Colonic mucosa (tissue), 4 donors: ENCODE measurements at regions not wholly inside any gene's neighbourhood (a gene's known extent, or its start where the extent isn't known, plus 50 kb on each side); places are given as distances from the start of the nearest gene placed in this dataset.

ENCODE experiments used
- DNase-seq: peaks from one replicate; pipeline ENCODE4 v3.0.0-alpha.2; 2020
- H3K27ac ChIP-seq: fragments of 200-600 bp; one replicate; pipeline ENCODE4 v1.8.0; 2021
- H3K27me3 ChIP-seq: fragments of 200-600 bp; one replicate; pipeline ENCODE4 v1.8.0; 2021
- H3K36me3 ChIP-seq: fragments of 200-600 bp; one replicate; pipeline ENCODE4 v1.8.0; 2021
- H3K4me1 ChIP-seq: fragments of 200-600 bp; one replicate; pipeline ENCODE4 v1.8.0; 2021; ENCODE audit warnings: mild to moderate bottlenecking
- H3K4me3 ChIP-seq: fragments of 200-600 bp; one replicate; pipeline ENCODE4 v1.8.0; 2021
- H3K9ac ChIP-seq, 2 donors: one replicate each; pipeline ENCODE4 v1.7.0; 2013; ENCODE audit warnings: control low read depth in 2 of 2, low read depth in 2 of 2, low read length in 2 of 2
- H3K9me3 ChIP-seq: fragments of 200-600 bp; one replicate; pipeline ENCODE4 v1.8.0; 2021
- CTCF ChIP-seq: fragments of 200-600 bp; IDR thresholded peaks from one replicate; pipeline ENCODE4 v1.8.0; 2022; ENCODE audit warnings: antibody characterized with exemption, mild to moderate bottlenecking
- intact Hi-C: fragments of 100-400 bp; cut with DNase I; formaldehyde crosslinking; loops from one replicate; pipeline ENCODE4 v1.14.1; 2022
- donor health status: healthy.
- donor health status: DM: no; HTN: no; CAD: no.
- donor health status: DM: no; HTN: no; CAD: no.

GRCh38 chr9:14538526-14538925 lies 154.7 kb downstream of the ZDHHC21 start:
- no peak overlapping the region for H3K27ac ChIP-seq
- no peaks in the 10 kb centered on the region for H3K4me1 ChIP-seq
- no peaks in the 10 kb centered on the region for H3K9me3 ChIP-seq
- intact Hi-C loops = no loop called here
- H3K27me3 ChIP-seq = no peaks in the 10 kb centered on the region
- no peak overlapping the region for H3K9ac ChIP-seq
- no peaks in the 10 kb centered on the region for H3K36me3 ChIP-seq
- DNase-seq = no peak
- H3K4me3 ChIP-seq = no peak overlapping the region
- no peak for TF ChIP-seq CTCF

GRCh38 chr9:14535161-14535955 lies 157.9 kb downstream of the ZDHHC21 start:
- H3K36me3 ChIP-seq = no peaks in the 10 kb centered on the region
- no peak overlapping the region for H3K4me3 ChIP-seq
- DNase-seq = no peak
- H3K27me3 ChIP-seq = no peaks in the 10 kb centered on the region
- no peak overlapping the region for H3K27ac ChIP-seq
- H3K4me1 ChIP-seq = no peaks in the 10 kb centered on the region
- TF ChIP-seq CTCF = no peak
- no peaks in the 10 kb centered on the region for H3K9me3 ChIP-seq
- no peak overlapping the region for H3K9ac ChIP-seq
- intact Hi-C loops = no loop called here

GRCh38 chr9:14533867-14534640 lies 159.2 kb downstream of the ZDHHC21 start:
- no peak for DNase-seq
- no peaks in the 10 kb centered on the region for H3K27me3 ChIP-seq
- no peaks in the 10 kb centered on the region for H3K36me3 ChIP-seq
- no peaks in the 10 kb centered on the region for H3K9me3 ChIP-seq
- H3K4me3 ChIP-seq = no peak overlapping the region
- no peaks in the 10 kb centered on the region for H3K4me1 ChIP-seq
- no peak for TF ChIP-seq CTCF
- intact Hi-C loops = no loop called here
- no peak overlapping the region for H3K27ac ChIP-seq
- no peak overlapping the region for H3K9ac ChIP-seq

- DNase-seq = no peak
- TF ChIP-seq CTCF = no peak
- no peaks in the 10 kb centered on the region for H3K36me3 ChIP-seq
- no peaks in the 10 kb centered on the region for H3K9me3 ChIP-seq
- H3K27me3 ChIP-seq = no peaks in the 10 kb centered on the region
- no peak overlapping the region for H3K27ac ChIP-seq
- intact Hi-C loops = no loop called here
- H3K4me1 ChIP-seq = no peaks in the 10 kb centered on the region
- no peak overlapping the region for H3K9ac ChIP-seq
- H3K4me3 ChIP-seq = no peak overlapping the region
Observed at GRCh38 chr9:14532456-14533115, 160.6 kb downstream of the ZDHHC21 start.

GRCh38 chr9:14531341-14532269 lies 161.6 kb downstream of the ZDHHC21 start:
- no peak for TF ChIP-seq CTCF
- no peak for DNase-seq
- H3K9me3 ChIP-seq = no peaks in the 10 kb centered on the region
- no peak overlapping the region for H3K4me3 ChIP-seq
- H3K36me3 ChIP-seq = no peaks in the 10 kb centered on the region
- H3K4me1 ChIP-seq = no peaks in the 10 kb centered on the region
- H3K27me3 ChIP-seq = no peaks in the 10 kb centered on the region
- H3K9ac ChIP-seq = no peak overlapping the region
- intact Hi-C loops = no loop called here
- H3K27ac ChIP-seq = no peak overlapping the region
